Activated naive CD4-positive, alpha-beta T cell treated with anti-CD3 and anti-CD28 coated beads, Interleukin-2, amount 50 U/mL, for 16 hours (primary cell): ENCODE measurements at regions not wholly inside any gene's neighbourhood (a gene's known extent, or its start where the extent isn't known, plus 50 kb on each side); places are given as distances from the start of the nearest gene placed in this dataset.
"Not testable (repeated sequence)": the region's sequence is repeated elsewhere in the genome, so short reads cannot be mapped to it uniquely, and the experiment has no call there.

Experiments used
- DNase-seq: peaks from one replicate; pipeline ENCODE4 v3.0.0-alpha.2; 2020

DNA sequence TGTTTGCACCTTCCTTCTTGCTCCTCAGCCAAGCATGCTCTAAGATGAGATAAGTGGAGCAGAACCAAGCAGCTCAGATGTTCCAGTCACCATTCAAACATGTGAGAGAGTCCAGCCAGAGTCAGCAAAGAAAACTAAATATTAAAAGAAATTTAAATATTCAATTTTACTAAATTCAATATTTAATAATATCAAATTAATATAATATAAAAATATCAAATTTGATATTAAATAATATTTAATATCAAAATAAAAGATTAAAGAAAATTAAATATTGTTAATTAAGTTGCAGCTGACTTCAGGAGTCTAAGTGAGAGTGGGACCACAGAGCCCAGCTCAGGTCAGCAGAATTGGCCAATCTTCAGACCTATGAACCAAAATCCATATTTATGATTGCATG, 526.1 kb upstream of the FLRT2 start:
- no peak for DNase-seq

- DNase-seq, result no peak
Measured at GRCh38 chr14:85009506-85009905, 520.4 kb upstream of the FLRT2 start.

- DNase-seq, result no peak
Measured at GRCh38 chr14:85010186-85010585, 519.8 kb upstream of the FLRT2 start.

DNA sequence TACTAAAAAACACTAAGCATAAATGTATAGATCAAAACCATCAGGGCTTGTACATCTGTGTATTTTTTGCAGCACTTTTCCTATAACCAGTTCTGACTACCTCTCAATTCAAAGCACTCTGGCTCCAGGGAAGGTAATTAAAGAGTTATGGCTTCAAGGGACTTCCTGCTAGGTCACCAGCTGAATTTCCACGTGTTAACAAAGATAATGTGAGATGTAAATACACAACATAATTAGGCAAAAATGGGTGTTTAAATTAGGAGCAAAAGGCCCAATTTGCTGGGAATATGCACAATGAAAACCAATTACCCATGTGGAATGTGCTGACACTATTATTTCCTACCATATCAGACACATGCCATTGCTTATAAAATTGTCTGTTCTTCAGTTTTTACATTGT, 513.4 kb upstream of the FLRT2 start:
- no peak for DNase-seq

DNA sequence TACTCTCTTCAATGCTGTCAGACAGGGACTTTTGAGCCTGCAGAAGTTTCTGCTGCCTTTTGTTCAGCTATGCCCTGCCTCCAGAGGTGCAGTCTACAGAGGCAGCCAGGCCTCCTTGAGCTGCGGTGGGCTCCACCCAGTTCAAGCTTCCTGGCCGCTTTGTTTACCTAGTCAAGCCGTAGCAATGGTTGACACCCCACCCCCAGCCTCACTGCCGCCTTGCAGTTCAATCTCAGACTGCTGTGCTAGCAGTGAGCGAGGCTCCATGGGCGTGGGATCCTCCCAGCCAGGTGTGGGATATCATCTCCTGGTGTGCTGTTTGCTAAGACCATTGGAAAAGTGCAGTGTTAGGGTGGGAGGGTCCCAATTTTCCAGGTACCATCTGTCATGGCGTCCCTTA, 506.1 kb upstream of the FLRT2 start:
- DNase-seq, result not testable (repeated sequence)

DNA sequence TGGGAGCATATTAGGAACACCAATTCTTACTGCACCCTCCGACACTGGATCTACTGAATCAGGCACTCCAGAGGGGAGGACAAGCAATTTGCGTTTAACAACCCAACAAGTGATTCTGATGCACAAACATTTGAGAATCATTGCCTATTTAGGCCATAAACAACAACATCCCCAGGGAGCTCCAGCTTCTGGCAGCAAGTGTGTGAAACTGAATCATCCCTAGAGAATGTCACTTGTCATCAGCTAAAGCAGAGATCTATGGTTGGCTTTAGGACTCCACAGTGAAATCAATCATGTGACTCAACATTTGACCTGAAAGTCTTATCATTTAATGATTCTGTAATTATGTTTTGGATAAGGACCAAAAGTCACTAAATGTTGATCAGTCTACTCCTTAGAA, 505.0 kb upstream of the FLRT2 start:
- no peak for DNase-seq

GRCh38 chr14:85027681-85028370, 502.1 kb upstream of the FLRT2 start:
- DNase-seq, result no peak

DNA sequence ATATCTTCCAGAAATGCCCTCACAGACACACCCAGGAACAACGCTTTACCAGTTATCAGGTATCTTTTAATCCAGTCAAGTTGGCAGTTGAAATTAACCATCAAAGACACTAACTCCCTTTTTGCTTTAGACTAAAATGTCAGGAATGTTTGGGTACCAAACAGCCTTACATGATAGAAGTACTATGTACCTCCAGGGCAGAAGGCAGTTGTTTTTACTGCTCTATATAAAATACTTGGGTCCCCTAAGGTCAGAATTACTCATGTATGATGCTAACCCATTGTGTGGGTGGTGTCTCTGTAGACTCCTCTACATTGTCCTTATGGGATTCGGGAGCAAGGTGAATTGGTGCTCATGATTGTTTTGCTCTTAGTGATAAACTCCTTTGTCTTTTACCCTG, 492.5 kb upstream of the FLRT2 start:
- DNase-seq, result no peak

- no peak for DNase-seq
Measured at GRCh38 chr14:85038526-85039352, 491.2 kb upstream of the FLRT2 start.

- DNase-seq, result no peak
Measured at GRCh38 chr14:85039353-85039626, 490.7 kb upstream of the FLRT2 start.

- DNase-seq, result no peak
Measured at GRCh38 chr14:85040046-85040685, 489.8 kb upstream of the FLRT2 start.

- DNase-seq, result no peak
Measured at GRCh38 chr14:85041618-85042017, 488.3 kb upstream of the FLRT2 start.

DNA sequence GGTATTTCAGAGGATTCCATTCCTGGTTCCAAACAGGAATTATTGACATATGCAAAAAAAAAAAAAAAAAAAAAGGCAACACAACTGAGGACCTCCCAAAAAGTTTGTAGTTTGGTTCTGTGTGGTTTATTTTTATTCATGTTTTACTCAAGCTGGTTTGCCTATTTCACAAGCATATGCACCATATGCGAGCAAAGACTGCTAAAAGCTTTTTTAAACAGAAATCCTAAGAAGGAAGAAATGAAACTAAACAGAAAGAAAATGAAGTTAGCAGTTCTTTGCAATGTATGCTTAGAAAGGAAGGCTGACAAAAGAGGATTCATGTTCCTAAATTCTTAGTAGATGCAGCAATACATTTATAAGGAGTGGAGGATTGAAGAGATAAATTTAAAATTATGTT, 487.6 kb upstream of the FLRT2 start:
- no peak for DNase-seq

DNA sequence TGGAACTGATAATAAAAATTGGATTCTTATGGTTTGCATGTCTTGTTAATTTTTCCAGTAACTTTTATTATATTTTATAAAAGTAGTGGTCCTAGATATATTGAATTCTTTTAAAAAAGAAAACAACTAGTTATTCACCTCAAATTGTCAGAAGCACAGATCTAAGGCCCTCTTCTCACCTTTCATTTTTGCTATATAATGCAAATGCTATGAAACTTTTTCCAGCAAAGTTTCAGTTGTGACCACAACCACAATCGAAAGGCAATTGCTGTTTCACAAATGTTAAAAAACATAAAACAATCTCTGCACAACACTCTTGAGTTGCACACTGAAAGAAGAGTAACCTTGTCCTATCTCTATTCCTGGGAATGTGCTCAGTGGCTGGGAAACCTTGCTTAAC, 479.8 kb upstream of the FLRT2 start:
- DNase-seq, result no peak

DNA sequence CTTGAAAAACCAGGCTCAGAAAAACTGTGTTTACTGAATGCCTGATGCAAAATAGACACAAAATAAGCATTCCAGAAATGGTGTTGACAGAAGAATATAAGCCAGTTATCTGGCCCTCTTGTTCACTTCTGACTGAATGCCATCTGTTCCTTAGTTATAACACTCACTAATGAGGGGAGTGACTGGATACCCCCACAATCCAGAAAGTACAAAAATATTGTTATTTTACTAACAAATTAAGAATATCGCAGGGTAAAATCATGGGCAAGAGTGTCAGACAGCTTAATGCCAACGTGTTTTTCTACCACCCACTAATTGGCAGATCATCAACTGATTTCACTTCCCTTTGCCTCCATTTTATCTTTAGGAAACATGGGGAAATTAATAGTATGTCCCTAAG, 477.3 kb upstream of the FLRT2 start:
- DNase-seq, result no peak

- no peak for DNase-seq
Measured at GRCh38 chr14:85054178-85054577, 475.8 kb upstream of the FLRT2 start.

- no peak for DNase-seq
Measured at GRCh38 chr14:85056267-85056666, 473.7 kb upstream of the FLRT2 start.

DNA sequence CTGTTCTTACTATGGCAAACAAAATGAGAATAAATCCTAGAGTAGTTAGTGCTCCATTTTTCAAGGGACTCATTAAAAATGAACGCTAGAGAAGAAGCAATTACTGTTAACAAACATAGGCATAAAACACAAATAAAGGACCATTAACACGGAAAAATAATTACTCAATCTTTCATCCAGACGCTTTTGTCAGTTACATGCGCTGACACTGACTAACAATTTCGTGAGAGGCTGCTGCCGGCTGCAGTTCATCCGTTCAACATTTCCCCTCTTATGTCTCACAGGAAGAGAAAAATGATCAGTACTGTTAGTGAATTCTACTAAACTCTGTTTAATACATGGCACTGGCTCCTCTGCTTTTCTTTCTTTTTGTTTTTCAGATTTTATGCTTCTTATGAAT, 472.7 kb upstream of the FLRT2 start:
- no peak for DNase-seq

DNA sequence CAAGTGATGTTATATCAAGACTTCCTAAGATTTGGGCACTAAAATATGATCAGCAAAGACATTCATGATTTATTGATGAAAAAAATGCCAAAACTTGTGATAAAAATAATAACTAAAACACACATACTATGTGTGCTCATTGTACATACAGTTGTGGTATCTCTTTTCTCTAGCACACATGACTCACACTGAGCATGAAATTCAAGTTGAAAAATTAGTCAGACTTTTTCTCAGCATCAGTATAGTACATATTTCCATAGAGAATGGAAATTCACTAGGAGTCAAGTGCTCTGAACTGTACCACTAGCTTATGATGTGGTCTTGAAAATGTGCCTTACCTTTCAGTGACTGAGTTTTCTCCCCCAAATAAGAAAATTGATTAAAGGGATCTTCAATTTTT, 471.8 kb upstream of the FLRT2 start:
- DNase-seq, result no peak

DNA sequence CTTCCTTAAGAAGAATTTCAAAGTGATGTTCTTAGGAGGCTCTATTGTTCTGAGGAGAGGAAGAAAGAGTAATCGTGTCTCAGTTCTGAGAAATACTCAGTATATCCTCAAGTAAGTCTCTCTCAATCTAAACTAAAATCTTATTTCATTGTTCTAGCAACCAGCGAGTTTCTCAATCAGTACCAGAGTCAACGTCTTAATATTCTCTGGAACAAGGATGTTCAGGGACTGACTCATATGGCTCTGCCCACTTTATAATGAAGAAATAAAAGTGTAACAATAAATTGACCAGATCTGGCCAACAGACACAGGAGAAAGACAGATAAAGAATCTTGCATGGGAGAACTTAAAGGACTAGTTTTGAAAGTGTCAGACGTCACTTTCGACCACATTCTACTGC, 469.8 kb upstream of the FLRT2 start:
- DNase-seq, result no peak

DNA sequence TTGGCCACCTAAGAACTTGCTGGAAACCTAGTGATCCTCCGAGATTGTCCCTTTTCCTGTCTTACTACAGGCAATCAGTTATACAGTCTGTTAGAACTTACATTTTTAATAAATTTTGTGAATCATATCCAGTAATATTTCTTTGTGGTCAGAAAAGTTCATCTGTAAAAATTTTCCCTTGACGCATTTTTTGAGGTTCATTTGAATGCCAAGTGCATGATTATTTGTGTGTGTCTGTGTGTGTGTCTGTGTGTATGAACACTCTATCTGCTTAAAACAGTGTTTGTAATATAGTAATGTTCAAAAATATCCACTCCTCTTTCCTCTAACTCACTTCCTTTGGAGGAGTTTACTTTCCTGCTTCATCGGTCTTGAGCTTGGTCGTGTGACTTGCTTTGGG, 468.7 kb upstream of the FLRT2 start:
- DNase-seq, result no peak

DNA sequence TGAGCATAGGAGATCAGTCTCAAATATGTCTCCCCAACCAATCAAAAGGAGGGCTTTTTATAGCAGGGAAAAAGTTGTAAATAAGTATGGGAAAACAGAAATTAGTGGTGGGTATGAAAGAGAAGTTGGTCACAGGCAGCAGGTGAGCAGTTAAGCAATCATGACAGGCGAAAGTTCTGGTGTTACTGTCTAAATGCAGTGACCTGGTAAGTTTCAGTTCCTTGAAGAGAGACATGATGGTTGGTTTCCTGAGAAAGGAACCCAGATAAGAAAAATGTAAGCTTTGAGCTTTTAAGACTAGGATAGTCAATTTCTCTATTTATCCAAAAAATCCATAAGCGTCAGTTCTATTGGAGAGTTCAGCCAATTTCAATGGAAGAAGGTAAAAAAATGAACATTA, 466.2 kb upstream of the FLRT2 start:
- DNase-seq, result no peak

GRCh38 chr14:85071447-85071846, 458.5 kb upstream of the FLRT2 start:
- DNase-seq, result no peak

GRCh38 chr14:85074955-85075354, 455.0 kb upstream of the FLRT2 start:
- no peak for DNase-seq
